A549 (cell line): ENCODE measurements at regions not wholly inside any gene's neighbourhood (a gene's known extent, or its start where the extent isn't known, plus 50 kb on each side); places are given as distances from the start of the nearest gene placed in this dataset.

Source experiments
- ATAC-seq, 2 experiments: fragments of 200-7000 bp in 1 of 2; fragments of >200 bp in 1 of 2; cut with Nextera tagmentation in 1 of 2; cut with Tn5 transposase in 1 of 2; 3 replicates each; pipeline versions ENCODE4 v1.8.0 to v1.9.1; 2018 to 2020; ENCODE audit warnings: mild to moderate bottlenecking in 1 of 2, moderate library complexity in 1 of 2
- CTCF ChIA-PET: fragments of 300-600 bp; sonication (Branson Sonifier 250); formaldehyde crosslinking; extraction: SDS; loops from one replicate; lab custom pipeline; 2021; ENCODE audit warnings: antibody characterized with exemption, inconsistent platforms; lab: Yijun Ruan, JAX
- POLR2A ChIA-PET: fragments of 350-600 bp; formaldehyde crosslinking; extraction: SDS; loops from one replicate; lab custom pipeline; 2021; ENCODE audit warnings: antibody characterized with exemption, inconsistent platforms; lab: Yijun Ruan, JAX
- DNase-seq, 2 experiments: peaks; one replicate each; pipeline versions ENCODE4 v3.0.0 to v3.0.0-alpha.2; 2011 to 2016; ENCODE audit warnings: low read depth in 1 of 2, low spot score in 1 of 2
- FAIRE-seq: peaks from 2 replicates; lab custom pipeline; 2011; peaks lifted over from hg19 to GRCh38; lab: Jason Lieb, UNC
- H3K27ac ChIP-seq, 2 experiments: fragments of >200 bp; sonication (Bioruptor Twin); formaldehyde crosslinking; 3 replicates each; pipeline ENCODE4 v1.5.1; 2016 to 2017
- H3K4me1 ChIP-seq: fragments of >200 bp; sonication (Bioruptor Twin); formaldehyde crosslinking; 3 replicates; pipeline ENCODE4 v1.6.1; 2016
- H3K4me2 ChIP-seq: fragments of >200 bp; sonication (Bioruptor Twin); formaldehyde crosslinking; 3 replicates; pipeline ENCODE4 v1.6.1; 2016
- H3K4me3 ChIP-seq: fragments of >200 bp; sonication (Bioruptor Twin); formaldehyde crosslinking; 3 replicates; pipeline ENCODE4 v1.5.1; 2016
- H3K9me3 ChIP-seq: fragments of >200 bp; sonication (Bioruptor Twin); formaldehyde crosslinking; 3 replicates; pipeline ENCODE4 v1.6.1; 2016
- ATOH8 ChIP-seq: fragments of 250-450 bp; sonication (Bioruptor Pico); IDR thresholded peaks from 2 replicates; pipeline ENCODE4 v1.5.0; 2020; ENCODE audit warnings: low read depth, mild to moderate bottlenecking, moderate library complexity
- BCL3 ChIP-seq: fragments of >200 bp; sonication (Bioruptor Twin); formaldehyde crosslinking; IDR thresholded peaks from 3 replicates; pipeline ENCODE4 v1.6.1; 2016
- BHLHE40 ChIP-seq: IDR thresholded peaks from 2 replicates; pipeline ENCODE4 v1.6.1; 2012; ENCODE audit warnings: low read depth, low read length, inconsistent platforms
- CBX8 ChIP-seq: fragments of 200-600 bp; sonication (generic); IDR thresholded peaks from 2 replicates; pipeline ENCODE4 v1.6.1; 2016
- CEBPB ChIP-seq, 2 experiments: fragments of >200 bp in 1 of 2; sonication (Bioruptor Twin) in 1 of 2; formaldehyde crosslinking in 1 of 2; IDR thresholded peaks; 2 replicates each; pipeline ENCODE4 v1.6.1; 2012 to 2016
- E2F6 ChIP-seq: IDR thresholded peaks from 2 replicates; pipeline ENCODE4 v1.6.1; 2012; ENCODE audit warnings: low read depth, borderline replicate concordance
- EP300 ChIP-seq, 2 experiments: fragments of >200 bp; sonication (Bioruptor Twin); formaldehyde crosslinking; IDR thresholded peaks; 2 replicates in 1 of 2; 3 replicates in 1 of 2; pipeline ENCODE4 v1.6.1; 2016 to 2017
- ESRRA ChIP-seq: fragments of 150-350 bp; IDR thresholded peaks from 2 replicates; pipeline ENCODE4 v1.6.1; 2014; ENCODE audit warnings: mild to moderate bottlenecking, low read length, borderline replicate concordance
- GATA3 ChIP-seq: IDR thresholded peaks from 2 replicates; pipeline ENCODE4 v1.6.1; 2012; ENCODE audit warnings: borderline replicate concordance
- HMGXB4 ChIP-seq: fragments of 250-450 bp; sonication (Bioruptor Pico); IDR thresholded peaks from 2 replicates; pipeline ENCODE4 v1.5.0; 2021; ENCODE audit warnings: mild to moderate bottlenecking, moderate library complexity, borderline replicate concordance
- HOXA7 ChIP-seq: fragments of 250-450 bp; sonication (Bioruptor Pico); IDR thresholded peaks from 2 replicates; pipeline ENCODE4 v1.5.0; 2020; ENCODE audit warnings: mild to moderate bottlenecking, moderate library complexity
- JUNB ChIP-seq: fragments of >200 bp; sonication (Bioruptor Twin); formaldehyde crosslinking; IDR thresholded peaks from 2 replicates; pipeline ENCODE4 v1.6.1; 2016
- KDM1A ChIP-seq: fragments of 200-600 bp; sonication (generic); IDR thresholded peaks from 2 replicates; pipeline ENCODE4 v1.6.1; 2016; ENCODE audit warnings: low read depth, mild to moderate bottlenecking
- KDM5A ChIP-seq: fragments of 200-600 bp; sonication (generic); IDR thresholded peaks from 2 replicates; pipeline ENCODE4 v1.6.1; 2016; ENCODE audit warnings: antibody characterized with exemption, mild to moderate bottlenecking
- MAX ChIP-seq: IDR thresholded peaks from 2 replicates; pipeline ENCODE4 v1.6.1; 2012
- NFE2L2 ChIP-seq: fragments of 150-350 bp; conservative IDR thresholded peaks from 2 replicates; pipeline ENCODE4 v1.6.1; 2014; ENCODE audit warnings: low read length
- RAD21 ChIP-seq, 2 experiments: fragments of >200 bp in 1 of 2; sonication (Bioruptor Twin) in 1 of 2; formaldehyde crosslinking in 1 of 2; IDR thresholded peaks in 1 of 2; conservative IDR thresholded peaks in 1 of 2; 2 replicates in 1 of 2; 3 replicates in 1 of 2; pipeline ENCODE4 v1.6.1; 2012 to 2018; ENCODE audit warnings: inconsistent platforms in 1 of 2
- RCOR1 ChIP-seq: fragments of 150-350 bp; IDR thresholded peaks from 2 replicates; pipeline ENCODE4 v1.6.1; 2014; ENCODE audit warnings: antibody characterized with exemption, low read length, low read depth
- RNF2 ChIP-seq: fragments of 200-600 bp; sonication (generic); IDR thresholded peaks from 2 replicates; pipeline ENCODE4 v1.6.1; 2016; ENCODE audit warnings: low read depth, mild to moderate bottlenecking, antibody characterized with exemption, moderate library complexity, borderline replicate concordance
- USF2 ChIP-seq: fragments of 450-650 bp; IDR thresholded peaks from 2 replicates; pipeline ENCODE4 v1.6.1; 2014; ENCODE audit warnings: antibody characterized with exemption
- ZC3H11A ChIP-seq: fragments of 450-650 bp; IDR thresholded peaks from 2 replicates; pipeline ENCODE4 v1.6.1; 2014; ENCODE audit warnings: antibody characterized with exemption, mild to moderate bottlenecking
- ZNF302 ChIP-seq: fragments of 250-450 bp; sonication (Bioruptor Pico); IDR thresholded peaks from 2 replicates; pipeline ENCODE4 v1.9.0; 2021; ENCODE audit warnings: inconsistent platforms, mild to moderate bottlenecking, moderate library complexity
- ZSCAN20 ChIP-seq: fragments of 250-450 bp; sonication (Bioruptor Pico); IDR thresholded peaks from 2 replicates; pipeline ENCODE4 v1.8.0; 2022; ENCODE audit warnings: mild to moderate bottlenecking, moderate library complexity
- whole genome bisulfite sequencing: methylation state at CpG from one replicate; pipeline ENCODE4 v1.1.6; 2017; ENCODE audit errors: missing lambda C conversion rate; 5-methylcytosine and 5-hydroxymethylcytosine counted together

GRCh38 chr2:33933203-33933602, 334.1 kb upstream of the FAM98A start:
- TF ChIP-seq ZNF302 (CRISPR knock-in tag) (no peak), BHLHE40 (no peak), ZSCAN20 (no peak), MAX (no peak), KDM1A (no peak), E2F6 (no peak), CBX8 (no peak)
- Histone ChIP-seq H3K4me2 (no peak overlapping the region), H3K27ac (no peak overlapping the region), H3K4me3 (no peak overlapping the region), H3K9me3 (no peaks in the 10 kb centered on the region), H3K4me1 (no peaks in the 10 kb centered on the region)
- FAIRE-seq (no peak), DNase-seq (no peak), ATAC-seq (no peak)
- ChIA-PET POLR2A (no interaction called here), CTCF (no interaction called here)

- ATAC-seq = no peak
- POLR2A ChIA-PET = no interaction called here
- no peak for TF ChIP-seq RNF2
- TF ChIP-seq, all 56 proteins: peak for 0
- no peaks in the 10 kb centered on the region for H3K4me1 ChIP-seq
- no peak overlapping the region for H3K4me3 ChIP-seq
- DNase-seq = no peak
- H3K27ac ChIP-seq = no peak overlapping the region
- no peaks in the 10 kb centered on the region for H3K9me3 ChIP-seq
- WGBS = 8% methylated on average over 3 of the region's 3 CpGs
- no peak for FAIRE-seq
- CTCF ChIA-PET = interaction anchor here (0.7 kb wide), 1 partner anchor 8 kb away, joined by 3 read pairs; no protein-coding TSS in a partner anchor
- no peak overlapping the region for H3K4me2 ChIP-seq
Measured at GRCh38 chr2:33931164-33931563, 332.1 kb upstream of the FAM98A start.

- Histone ChIP-seq H3K27ac (no peak overlapping the region), H3K9me3 (no peaks in the 10 kb centered on the region), H3K4me3 (no peak overlapping the region)
- no peak for DNase-seq
- TF ChIP-seq ATOH8 (no peak), ESRRA (no peak), RAD21 (conservative IDR thresholded peaks at IDR 0.05 in 1 of 2, IDR thresholded peaks at IDR 0.05 in 1 of 2) (no peak), ZC3H11A (no peak), JUNB (no peak), GATA3 (no peak), RCOR1 (no peak), RNF2 (no peak), USF2 (no peak), BCL3 (no peak), BHLHE40 (no peak), NFE2L2 (no peak), EP300 (IDR thresholded peaks at IDR 0.05) (no peak), CEBPB (IDR thresholded peaks at IDR 0.05) (no peak), E2F6 (no peak), KDM5A (no peak), HMGXB4 (CRISPR knock-in tag) (no peak), HOXA7 (CRISPR knock-in tag) (no peak), ZSCAN20 (no peak)
- TF ChIP-seq, all 56 proteins: peak for 0
- 28% methylated on average over 4 of the region's 4 CpGs for WGBS
- no peaks in the 10 kb centered on the region for H3K4me1 ChIP-seq
- no peak for ATAC-seq
- CTCF ChIA-PET = no interaction called here
- no peak for FAIRE-seq
- POLR2A ChIA-PET = no interaction called here
- H3K4me2 ChIP-seq = no peak overlapping the region
Measured at GRCh38 chr2:33929467-33929866, 330.4 kb upstream of the FAM98A start.
